Esophagus squamous epithelium (tissue), 4 donors: ENCODE measurements at regions not wholly inside any gene's neighbourhood (a gene's known extent, or its start where the extent isn't known, plus 50 kb on each side); places are given as distances from the start of the nearest gene placed in this dataset.

Source experiments
- CTCF ChIP-seq, 6 experiments: fragments of 450-650 bp in 4 of 6; fragments of 200-600 bp in 2 of 6; sonication (generic) in 2 of 6; IDR thresholded peaks; one replicate each; pipeline ENCODE4 v1.5.1; 2016 to 2019; ENCODE audit warnings: antibody characterized with exemption in 6 of 6, mild to moderate bottlenecking in 4 of 6, moderate library complexity in 4 of 6
- POLR2A ChIP-seq, 4 donors: fragments of 450-650 bp; IDR thresholded peaks; one replicate each; pipeline ENCODE4 v1.6.1; 2017; ENCODE audit warnings: antibody characterized with exemption in 4 of 4, mild to moderate bottlenecking in 4 of 4, moderate library complexity in 3 of 4

- no peak for TF ChIP-seq POLR2A (IDR thresholded peaks at IDR 0.05)
- TF ChIP-seq CTCF (IDR thresholded peaks at IDR 0.05), result no peak
These were observed 1381.6 kb upstream of the TENM3 start for GRCh38 chr4:180861651-180862050.
